ENCODE measurements at regions not wholly inside any gene's neighbourhood (a gene's known extent, or its start where the extent isn't known, plus 50 kb on each side); places are given as distances from the start of the nearest gene placed in this dataset.

- Histone ChIP-seq H4K20me1 (replicated peaks in 1 of 2; ENCODE audit: control insufficient read depth in 1 of 2, insufficient read depth in 2 of 2, low read length in 2 of 2) (no peaks in the 10 kb centered on the region), H3K79me2 (ENCODE audit: control insufficient read depth in 1 of 2, insufficient read depth in 2 of 2, low read length in 2 of 2) (no peaks in the 10 kb centered on the region), H4K91ac (replicated peaks; ENCODE audit: insufficient read length, low read length) (no peak overlapping the region), H2BK12ac (ENCODE audit: low read depth, low read length) (no peak overlapping the region), H2BK15ac (ENCODE audit: low read length) (no peak overlapping the region), H3K4ac (replicated peaks; ENCODE audit: insufficient read length, low read depth, low read length) (no peak overlapping the region), H3K23ac (ENCODE audit: insufficient read length) (no peak overlapping the region), H3K9me3 (ENCODE audit: insufficient read depth in 2 of 2, low read depth in 1 of 2, low read length in 1 of 2) (no peaks in the 10 kb centered on the region), H3K4me3 (ENCODE audit: extremely low read depth in 1 of 4, insufficient read depth in 2 of 4, low read depth in 3 of 4, low read length in 4 of 4) (no peak overlapping the region), H2BK5ac (ENCODE audit: low read depth, low read length) (no peak overlapping the region), H3K79me1 (ENCODE audit: low read depth, low read length) (no peaks in the 10 kb centered on the region), H2BK120ac (replicated peaks; ENCODE audit: low read depth, low read length) (no peak overlapping the region), H2AK5ac (ENCODE audit: low read depth, low read length) (no peak overlapping the region), H3K23me2 (ENCODE audit: low read depth, low read length) (no peaks in the 10 kb centered on the region), H3K56ac (replicated peaks; ENCODE audit: insufficient read length, low read depth, low read length) (no peak overlapping the region), H3K4me2 (ENCODE audit: insufficient read depth in 1 of 2, low read depth in 2 of 2, low read length in 2 of 2) (no peak overlapping the region), H4K8ac (ENCODE audit: extremely low read depth, insufficient read depth, low read length) (no peak overlapping the region), H3K9ac (replicated peaks in 1 of 4; ENCODE audit: extremely low read depth in 1 of 4, low read depth in 3 of 4, low read length in 3 of 4) (no peak overlapping the region), H3K14ac (ENCODE audit: insufficient read length) (no peak overlapping the region), H3K27ac (ENCODE audit: low read depth, low read length) (no peak overlapping the region), H4K5ac (ENCODE audit: insufficient read length, low read depth, low read length) (no peak overlapping the region), H2AFZ (ENCODE audit: low read length) (no peak overlapping the region), H2BK20ac (ENCODE audit: low read length) (no peak overlapping the region), H3K27me3 (replicated peaks in 1 of 4; ENCODE audit: control insufficient read depth in 3 of 4, extremely low read depth in 1 of 4, insufficient read depth in 3 of 4, low read length in 3 of 4) (no peaks in the 10 kb centered on the region), H3K36me3 (ENCODE audit: control insufficient read depth in 2 of 4, insufficient read depth in 4 of 4, low read length in 3 of 4) (no peaks in the 10 kb centered on the region), H3K18ac (ENCODE audit: extremely low read depth, low read length) (no peak overlapping the region), H3K4me1 (replicated peaks in 1 of 4; ENCODE audit: control insufficient read depth in 3 of 4, insufficient read depth in 4 of 4, low read length in 3 of 4) (no peaks in the 10 kb centered on the region)
- DNase-seq (ENCODE audit: low read depth in 1 of 2, low spot score in 2 of 2), result no peak
- no peak for FAIRE-seq
- ChIA-PET POLR2A (ENCODE audit: partially characterized antibody) (no interaction called here), CTCF (ENCODE audit: partially characterized antibody) (no interaction called here)
- 87% methylated on average over 8 of the region's 8 CpGs; no CpG with 5 or more reads in 1 of the 2 experiments for WGBS, 2 experiments (ENCODE audit: extremely low coverage in 1 of 2, insufficient coverage in 1 of 2, insufficient read length in 1 of 2, insufficient replicate concordance in 2 of 2, low coverage in 1 of 2, low lambda C conversion rate in 2 of 2, missing lambda C conversion rate in 1 of 2)
- TF ChIP-seq, protein P1, sequence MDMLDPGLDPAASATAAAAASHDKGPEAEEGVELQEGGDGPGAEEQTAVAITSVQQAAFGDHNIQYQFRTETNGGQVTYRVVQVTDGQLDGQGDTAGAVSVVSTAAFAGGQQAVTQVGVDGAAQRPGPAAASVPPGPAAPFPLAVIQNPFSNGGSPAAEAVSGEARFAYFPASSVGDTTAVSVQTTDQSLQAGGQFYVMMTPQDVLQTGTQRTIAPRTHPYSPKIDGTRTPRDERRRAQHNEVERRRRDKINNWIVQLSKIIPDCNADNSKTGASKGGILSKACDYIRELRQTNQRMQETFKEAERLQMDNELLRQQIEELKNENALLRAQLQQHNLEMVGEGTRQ (IDR thresholded peaks at IDR 0.05; ENCODE audit: low read length), result no peak
- TF ChIP-seq BACH1 (IDR thresholded peaks at IDR 0.05; ENCODE audit: low read length) (no peak), TEAD4 (IDR thresholded peaks at IDR 0.05; ENCODE audit: low read depth, low read length) (no peak), CBX5 (IDR thresholded peaks at IDR 0.05; ENCODE audit: low read depth, low read length) (no peak), CTBP2 (IDR thresholded peaks at IDR 0.05; ENCODE audit: borderline replicate concordance, insufficient read depth, insufficient read length, low read length) (no peak), POLR2A (IDR thresholded peaks at IDR 0.05; ENCODE audit: control extremely low read depth in 1 of 2, low read depth in 2 of 2, low read length in 2 of 2) (no peak)
These were observed 77.7 kb upstream of the VSTM2B start for GRCh38 chr19:29448046-29448445.
